Nephron progenitor cell (in vitro differentiated cells): ENCODE measurements at regions not wholly inside any gene's neighbourhood (a gene's known extent, or its start where the extent isn't known, plus 50 kb on each side); places are given as distances from the start of the nearest gene placed in this dataset.

Experiments
- DNase-seq: peaks from one replicate; pipeline ENCODE4 v3.0.0; 2021
- H3K27ac Mint-ChIP-seq: 2 replicates; pipeline ENCODE4 v1.8.0; 2021; ENCODE audit warnings: mild to moderate bottlenecking, moderate library complexity, mixed read lengths
- H3K27me3 Mint-ChIP-seq: 2 replicates; pipeline ENCODE4 v1.8.0; 2021; ENCODE audit warnings: mild to moderate bottlenecking, low read depth, mixed read lengths; ENCODE audit not compliant: poor library complexity
- H3K36me3 Mint-ChIP-seq: 2 replicates; pipeline ENCODE4 v1.8.0; 2021; ENCODE audit warnings: low read depth, mixed read lengths
- H3K4me1 Mint-ChIP-seq: 2 replicates; pipeline ENCODE4 v1.8.0; 2021; ENCODE audit warnings: mixed read lengths
- H3K4me3 Mint-ChIP-seq: 2 replicates; pipeline ENCODE4 v1.8.0; 2021; ENCODE audit warnings: mild to moderate bottlenecking, moderate library complexity, mixed read lengths
- H3K9me3 Mint-ChIP-seq: 2 replicates; pipeline ENCODE4 v1.8.0; 2021; ENCODE audit warnings: mild to moderate bottlenecking, moderate library complexity, mixed read lengths
- TF ChIP-seq, protein P1 (sequence below): fragments of 200-600 bp; sonication (generic); IDR thresholded peaks from 2 replicates; pipeline ENCODE4 v1.5.0; 2021; ENCODE audit warnings: antibody characterized with exemption

DNA sequence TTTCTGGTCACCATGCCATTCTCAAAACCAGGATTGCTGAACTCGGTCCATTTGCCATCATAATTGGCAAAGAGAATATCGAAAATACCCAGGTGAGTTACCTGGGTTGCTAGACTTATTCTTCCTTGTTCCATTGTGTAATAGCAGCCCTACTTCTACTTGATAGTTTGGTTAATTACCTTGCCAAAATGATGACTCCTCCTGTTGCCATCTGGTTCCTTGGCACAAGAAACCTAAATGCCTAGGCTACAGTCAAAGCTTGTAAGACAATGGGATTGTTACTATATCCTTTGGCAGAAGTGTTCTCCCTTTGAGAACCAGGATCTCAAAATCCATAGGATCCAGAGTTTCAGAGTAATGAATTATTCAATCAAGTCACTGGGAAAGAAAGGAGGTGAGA lies 373.2 kb upstream of the ACTBL2 start:
- Mint-ChIP-seq H3K27me3 (no peaks in the 10 kb centered on the region), H3K4me3 (no peak overlapping the region), H3K36me3 (no peaks in the 10 kb centered on the region), H3K4me1 (peaks cover 27% of the 10 kb centered on the region), H3K27ac (no peak overlapping the region), H3K9me3 (no peaks in the 10 kb centered on the region)
- no peak for DNase-seq
- TF ChIP-seq, protein P1, sequence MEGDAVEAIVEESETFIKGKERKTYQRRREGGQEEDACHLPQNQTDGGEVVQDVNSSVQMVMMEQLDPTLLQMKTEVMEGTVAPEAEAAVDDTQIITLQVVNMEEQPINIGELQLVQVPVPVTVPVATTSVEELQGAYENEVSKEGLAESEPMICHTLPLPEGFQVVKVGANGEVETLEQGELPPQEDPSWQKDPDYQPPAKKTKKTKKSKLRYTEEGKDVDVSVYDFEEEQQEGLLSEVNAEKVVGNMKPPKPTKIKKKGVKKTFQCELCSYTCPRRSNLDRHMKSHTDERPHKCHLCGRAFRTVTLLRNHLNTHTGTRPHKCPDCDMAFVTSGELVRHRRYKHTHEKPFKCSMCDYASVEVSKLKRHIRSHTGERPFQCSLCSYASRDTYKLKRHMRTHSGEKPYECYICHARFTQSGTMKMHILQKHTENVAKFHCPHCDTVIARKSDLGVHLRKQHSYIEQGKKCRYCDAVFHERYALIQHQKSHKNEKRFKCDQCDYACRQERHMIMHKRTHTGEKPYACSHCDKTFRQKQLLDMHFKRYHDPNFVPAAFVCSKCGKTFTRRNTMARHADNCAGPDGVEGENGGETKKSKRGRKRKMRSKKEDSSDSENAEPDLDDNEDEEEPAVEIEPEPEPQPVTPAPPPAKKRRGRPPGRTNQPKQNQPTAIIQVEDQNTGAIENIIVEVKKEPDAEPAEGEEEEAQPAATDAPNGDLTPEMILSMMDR, result no peak

DNA sequence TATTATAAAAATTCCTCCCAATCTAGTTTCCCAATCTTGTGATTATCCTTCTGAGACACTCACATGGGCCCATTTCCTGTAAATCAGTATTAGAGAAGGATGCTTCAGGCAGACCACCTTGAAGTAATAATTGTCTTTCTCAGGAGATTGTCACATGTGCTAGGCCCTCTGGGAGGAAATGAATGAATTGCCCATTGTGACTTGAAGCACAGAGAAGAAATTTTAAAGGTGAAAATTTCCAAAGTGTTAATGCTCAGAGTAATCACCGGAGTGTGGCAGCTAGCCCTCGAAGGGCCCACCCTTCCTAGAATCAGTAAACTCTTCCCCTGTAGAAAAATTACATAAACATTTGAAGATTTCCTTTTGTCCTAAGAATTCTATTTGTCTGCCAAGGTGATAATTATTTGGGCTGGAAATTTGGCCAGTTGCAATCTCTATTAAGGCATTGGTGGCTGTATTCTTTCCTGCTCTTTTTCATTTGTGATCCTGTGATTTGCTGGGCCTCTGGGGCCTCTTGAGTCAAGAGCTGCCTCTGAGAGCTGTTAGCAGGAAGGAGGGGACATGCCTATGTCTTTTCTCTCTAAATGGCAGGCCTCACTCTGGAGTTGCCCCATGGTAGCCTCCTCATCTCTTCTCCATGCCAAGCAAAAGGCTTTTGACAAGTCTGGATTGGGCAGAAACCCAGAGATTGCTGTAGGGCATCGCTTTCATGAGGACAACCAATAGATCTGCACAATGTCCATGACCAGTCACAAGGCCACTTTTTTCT lies 371.5 kb upstream of the ACTBL2 start:
- Mint-ChIP-seq H3K36me3 (no peaks in the 10 kb centered on the region), H3K4me1 (peaks cover 26% of the 10 kb centered on the region), H3K27ac (no peak overlapping the region), H3K27me3 (peaks cover 6% of the 10 kb centered on the region), H3K9me3 (no peaks in the 10 kb centered on the region), H3K4me3 (no peak overlapping the region)
- no peak for DNase-seq
- TF ChIP-seq, protein P1, result no peak

DNA sequence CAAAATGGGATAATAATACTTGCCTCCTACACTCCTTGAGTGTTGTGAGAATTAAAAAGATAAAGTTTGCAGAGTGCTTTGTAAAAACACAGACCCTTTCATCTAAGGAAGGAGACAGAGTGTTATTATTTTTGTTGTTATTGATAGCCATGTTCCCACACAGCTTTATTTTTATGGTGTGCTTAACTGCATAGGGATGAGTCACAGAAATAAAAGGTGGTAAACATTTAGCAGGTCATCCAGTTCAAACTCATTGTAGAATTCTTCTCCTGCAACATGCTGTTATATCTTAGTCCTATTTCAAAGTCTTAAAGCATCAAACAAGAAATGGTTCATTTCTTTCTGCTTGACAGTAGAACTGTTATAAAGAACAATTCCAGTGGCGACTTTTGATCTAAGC lies 367.5 kb upstream of the ACTBL2 start:
- no peak overlapping the region for H3K27ac Mint-ChIP-seq
- TF ChIP-seq, protein P1, result no peak
- H3K9me3 Mint-ChIP-seq, result peaks cover 2% of the 10 kb centered on the region
- peaks cover 6% of the 10 kb centered on the region for H3K27me3 Mint-ChIP-seq
- peaks cover 29% of the 10 kb centered on the region for H3K4me1 Mint-ChIP-seq
- H3K36me3 Mint-ChIP-seq, result no peaks in the 10 kb centered on the region
- DNase-seq, result no peak
- no peak overlapping the region for H3K4me3 Mint-ChIP-seq

DNA sequence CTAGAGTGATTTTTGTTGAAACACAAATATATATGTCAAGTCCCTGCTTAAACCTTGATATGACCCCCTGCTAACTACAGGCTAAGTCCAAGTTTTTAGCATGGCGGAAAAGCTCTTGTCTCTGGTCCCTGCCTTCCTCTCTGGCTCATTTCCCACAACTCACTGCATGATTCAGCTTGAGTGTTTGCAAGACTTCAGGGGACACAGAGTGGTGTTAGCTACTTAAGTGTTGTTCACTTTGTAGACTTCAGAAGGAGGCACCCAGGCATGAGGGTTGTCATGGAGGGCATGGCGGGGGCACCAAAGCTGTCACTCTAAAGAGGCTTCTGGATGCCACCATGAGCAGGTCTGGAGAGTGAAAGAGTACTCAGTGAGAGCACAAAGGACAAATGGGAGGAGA lies 362.4 kb upstream of the ACTBL2 start:
- Mint-ChIP-seq H3K9me3 (peaks cover 7% of the 10 kb centered on the region), H3K4me1 (peaks cover 27% of the 10 kb centered on the region)
- no peak for DNase-seq

DNA sequence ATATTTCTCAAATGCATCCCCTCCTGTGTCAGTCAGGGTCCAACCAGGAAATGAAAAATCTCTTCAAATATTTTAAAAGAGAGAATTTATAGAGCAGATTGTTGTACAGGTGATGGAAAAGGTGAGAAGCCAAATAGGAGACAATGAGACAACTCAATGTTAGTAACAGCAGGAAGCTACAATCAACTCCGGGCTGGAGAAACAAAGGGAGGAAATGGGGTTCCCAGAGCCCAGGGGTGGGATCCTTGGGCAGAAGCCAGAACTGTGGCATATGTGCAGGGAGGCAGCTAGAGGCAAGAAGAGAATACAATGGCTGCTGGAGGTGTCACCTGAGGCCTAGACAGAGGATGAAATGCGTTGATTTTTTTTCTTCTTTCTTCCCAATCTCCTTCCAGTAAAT lies 361.8 kb upstream of the ACTBL2 start:
- Mint-ChIP-seq H3K36me3 (no peaks in the 10 kb centered on the region), H3K27ac (no peak overlapping the region), H3K9me3 (peaks cover 7% of the 10 kb centered on the region), H3K27me3 (peaks cover 6% of the 10 kb centered on the region), H3K4me3 (no peak overlapping the region), H3K4me1 (peaks cover 30% of the 10 kb centered on the region)
- no peak for DNase-seq
- TF ChIP-seq, protein P1, result no peak

More for the DNA sequence above, 362.4 kb upstream of the ACTBL2 start:
- H3K27ac Mint-ChIP-seq, result no peak overlapping the region
- TF ChIP-seq, protein P1, result no peak
- no peaks in the 10 kb centered on the region for H3K36me3 Mint-ChIP-seq
- no peak overlapping the region for H3K4me3 Mint-ChIP-seq
- peaks cover 10% of the 10 kb centered on the region for H3K27me3 Mint-ChIP-seq

DNA sequence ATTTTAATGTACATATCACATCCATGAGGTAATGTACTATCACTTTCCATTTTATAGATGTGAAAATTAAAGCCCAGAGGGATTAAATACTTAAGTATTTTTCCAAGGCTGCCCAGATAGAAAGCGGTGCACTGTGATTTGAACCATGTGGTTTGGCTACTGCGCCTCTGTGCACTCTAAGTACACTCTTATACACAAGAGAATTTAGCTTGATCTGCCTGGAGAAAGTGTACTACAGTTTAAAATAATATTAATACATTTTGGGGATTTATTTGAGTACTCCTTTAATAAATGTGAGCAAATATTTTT lies 360.4 kb upstream of the ACTBL2 start:
- no peak overlapping the region for H3K4me3 Mint-ChIP-seq
- H3K9me3 Mint-ChIP-seq, result peaks cover 7% of the 10 kb centered on the region
- TF ChIP-seq, protein P1, result no peak
- DNase-seq, result no peak
- no peaks in the 10 kb centered on the region for H3K36me3 Mint-ChIP-seq
- H3K27me3 Mint-ChIP-seq, result peaks cover 5% of the 10 kb centered on the region
- no peak overlapping the region for H3K27ac Mint-ChIP-seq
- H3K4me1 Mint-ChIP-seq, result peaks cover 38% of the 10 kb centered on the region
